WERI-Rb-1 (cell line): ENCODE measurements at regions not wholly inside any gene's neighbourhood (a gene's known extent, or its start where the extent isn't known, plus 50 kb on each side); places are given as distances from the start of the nearest gene placed in this dataset.

Experiments
- DNase-seq: peaks from one replicate; pipeline ENCODE4 v3.0.0-alpha.2; 2020
- H3K27ac ChIP-seq: fragments of 250-450 bp; sonication (Bioruptor Pico); 2 replicates; pipeline ENCODE4 v1.5.1; 2020; ENCODE audit warnings: mild to moderate bottlenecking, moderate library complexity
- H3K27me3 ChIP-seq: fragments of 250-450 bp; sonication (Bioruptor Pico); 2 replicates; pipeline ENCODE4 v1.5.1; 2021; ENCODE audit warnings: mild to moderate bottlenecking, low read depth, moderate library complexity; ENCODE audit not compliant: insufficient read depth, severe bottlenecking
- H3K36me3 ChIP-seq: fragments of 250-450 bp; sonication (Bioruptor Pico); 2 replicates; pipeline ENCODE4 v1.5.1; 2020; ENCODE audit warnings: mild to moderate bottlenecking, moderate library complexity
- H3K4me3 ChIP-seq: 2 replicates; pipeline ENCODE4 v1.5.1; 2011; ENCODE audit warnings: low read depth, mild to moderate bottlenecking, control low read depth, low read length
- H3K9me3 ChIP-seq: fragments of 250-450 bp; sonication (Bioruptor Pico); 2 replicates; pipeline ENCODE4 v1.5.1; 2021; ENCODE audit warnings: mild to moderate bottlenecking, moderate library complexity; ENCODE audit not compliant: severe bottlenecking
- CTCF ChIP-seq: IDR thresholded peaks from 2 replicates; pipeline ENCODE4 v1.5.1; 2011; ENCODE audit warnings: low read depth, mild to moderate bottlenecking, control low read depth, inconsistent platforms, low read length

GRCh38 chr1:187143783-187144182 lies 315.0 kb downstream of the PLA2G4A start:
- DNase-seq = no peak
- Histone ChIP-seq H3K36me3 (no peaks in the 10 kb centered on the region), H3K27ac (no peak overlapping the region), H3K9me3 (no peaks in the 10 kb centered on the region), H3K27me3 (no peaks in the 10 kb centered on the region), H3K4me3 (no peak overlapping the region)
- no peak for TF ChIP-seq CTCF

GRCh38 chr1:187146388-187146787 lies 317.6 kb downstream of the PLA2G4A start:
- no peak for DNase-seq
- H3K27me3 ChIP-seq = no peaks in the 10 kb centered on the region
- no peaks in the 10 kb centered on the region for H3K9me3 ChIP-seq
- TF ChIP-seq CTCF = no peak
- H3K36me3 ChIP-seq = no peaks in the 10 kb centered on the region
- no peak overlapping the region for H3K27ac ChIP-seq
- no peak overlapping the region for H3K4me3 ChIP-seq

GRCh38 chr1:187151555-187151954 lies 322.8 kb downstream of the PLA2G4A start:
- Histone ChIP-seq H3K9me3 (no peaks in the 10 kb centered on the region), H3K27me3 (no peaks in the 10 kb centered on the region), H3K27ac (no peak overlapping the region), H3K4me3 (no peak overlapping the region), H3K36me3 (no peaks in the 10 kb centered on the region)
- DNase-seq = no peak
- TF ChIP-seq CTCF = no peak

- Histone ChIP-seq H3K36me3 (no peaks in the 10 kb centered on the region), H3K27ac (no peak overlapping the region), H3K9me3 (no peaks in the 10 kb centered on the region), H3K4me3 (no peak overlapping the region), H3K27me3 (no peaks in the 10 kb centered on the region)
- no peak for TF ChIP-seq CTCF
- no peak for DNase-seq
These were observed 324.3 kb downstream of the PLA2G4A start for GRCh38 chr1:187153047-187153446.

GRCh38 chr1:187157115-187157514 lies 328.4 kb downstream of the PLA2G4A start:
- H3K4me3 ChIP-seq = no peak overlapping the region
- H3K36me3 ChIP-seq = no peaks in the 10 kb centered on the region
- H3K9me3 ChIP-seq = no peaks in the 10 kb centered on the region
- TF ChIP-seq CTCF = no peak
- DNase-seq = no peak
- no peak overlapping the region for H3K27ac ChIP-seq
- no peaks in the 10 kb centered on the region for H3K27me3 ChIP-seq

GRCh38 chr1:187157552-187157951 lies 328.8 kb downstream of the PLA2G4A start:
- Histone ChIP-seq H3K9me3 (no peaks in the 10 kb centered on the region), H3K27me3 (no peaks in the 10 kb centered on the region), H3K4me3 (no peak overlapping the region), H3K36me3 (no peaks in the 10 kb centered on the region), H3K27ac (no peak overlapping the region)
- DNase-seq = no peak
- TF ChIP-seq CTCF = no peak
